Gastrocnemius medialis (tissue), 4 donors: ENCODE measurements at regions not wholly inside any gene's neighbourhood (a gene's known extent, or its start where the extent isn't known, plus 50 kb on each side); places are given as distances from the start of the nearest gene placed in this dataset.

ENCODE experiments used
- POLR2A ChIP-seq, 2 donors: fragments of 450-650 bp; IDR thresholded peaks; one replicate each; pipeline ENCODE4 v1.6.1; 2017; ENCODE audit warnings: antibody characterized with exemption in 2 of 2, mild to moderate bottlenecking in 2 of 2, moderate library complexity in 2 of 2
- TF ChIP-seq, protein P1 (sequence below), 5 experiments: fragments of 450-650 bp in 3 of 5; fragments of 200-600 bp in 2 of 5; sonication (generic) in 2 of 5; IDR thresholded peaks in 4 of 5; conservative IDR thresholded peaks in 1 of 5; 1 replicate in 4 of 5; 2 replicates in 1 of 5; pipeline ENCODE4 v1.5.1; 2016 to 2019; ENCODE audit warnings: antibody characterized with exemption in 5 of 5, mild to moderate bottlenecking in 3 of 5, moderate library complexity in 3 of 5

DNA sequence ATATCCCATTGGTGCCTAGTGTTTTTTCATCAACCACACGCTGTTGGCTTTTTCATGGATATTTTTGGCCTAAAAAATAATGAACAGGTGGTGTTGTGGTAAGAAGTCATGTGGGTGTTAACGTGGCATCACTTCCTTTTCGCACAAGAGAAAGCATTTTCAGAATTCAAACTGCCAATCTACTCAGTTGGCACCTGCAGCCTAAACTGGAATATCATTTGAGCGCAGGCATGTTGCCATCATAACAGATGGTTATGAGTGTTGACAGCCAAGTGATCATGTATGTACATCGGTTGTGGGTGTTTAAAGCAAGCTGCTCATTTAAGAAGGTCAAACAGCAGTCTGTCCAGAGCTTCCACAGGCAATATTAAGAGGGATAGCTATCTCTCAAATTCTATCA, 1963.0 kb downstream of the NCAM2 start:
- TF ChIP-seq, protein P1, sequence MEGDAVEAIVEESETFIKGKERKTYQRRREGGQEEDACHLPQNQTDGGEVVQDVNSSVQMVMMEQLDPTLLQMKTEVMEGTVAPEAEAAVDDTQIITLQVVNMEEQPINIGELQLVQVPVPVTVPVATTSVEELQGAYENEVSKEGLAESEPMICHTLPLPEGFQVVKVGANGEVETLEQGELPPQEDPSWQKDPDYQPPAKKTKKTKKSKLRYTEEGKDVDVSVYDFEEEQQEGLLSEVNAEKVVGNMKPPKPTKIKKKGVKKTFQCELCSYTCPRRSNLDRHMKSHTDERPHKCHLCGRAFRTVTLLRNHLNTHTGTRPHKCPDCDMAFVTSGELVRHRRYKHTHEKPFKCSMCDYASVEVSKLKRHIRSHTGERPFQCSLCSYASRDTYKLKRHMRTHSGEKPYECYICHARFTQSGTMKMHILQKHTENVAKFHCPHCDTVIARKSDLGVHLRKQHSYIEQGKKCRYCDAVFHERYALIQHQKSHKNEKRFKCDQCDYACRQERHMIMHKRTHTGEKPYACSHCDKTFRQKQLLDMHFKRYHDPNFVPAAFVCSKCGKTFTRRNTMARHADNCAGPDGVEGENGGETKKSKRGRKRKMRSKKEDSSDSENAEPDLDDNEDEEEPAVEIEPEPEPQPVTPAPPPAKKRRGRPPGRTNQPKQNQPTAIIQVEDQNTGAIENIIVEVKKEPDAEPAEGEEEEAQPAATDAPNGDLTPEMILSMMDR (IDR thresholded peaks at IDR 0.05 in 4 of 5, conservative IDR thresholded peaks at IDR 0.05 in 1 of 5), result no peak
- TF ChIP-seq POLR2A (IDR thresholded peaks at IDR 0.05), result no peak
